ENCODE measurements at regions not wholly inside any gene's neighbourhood (a gene's known extent, or its start where the extent isn't known, plus 50 kb on each side); places are given as distances from the start of the nearest gene placed in this dataset.

DNA sequence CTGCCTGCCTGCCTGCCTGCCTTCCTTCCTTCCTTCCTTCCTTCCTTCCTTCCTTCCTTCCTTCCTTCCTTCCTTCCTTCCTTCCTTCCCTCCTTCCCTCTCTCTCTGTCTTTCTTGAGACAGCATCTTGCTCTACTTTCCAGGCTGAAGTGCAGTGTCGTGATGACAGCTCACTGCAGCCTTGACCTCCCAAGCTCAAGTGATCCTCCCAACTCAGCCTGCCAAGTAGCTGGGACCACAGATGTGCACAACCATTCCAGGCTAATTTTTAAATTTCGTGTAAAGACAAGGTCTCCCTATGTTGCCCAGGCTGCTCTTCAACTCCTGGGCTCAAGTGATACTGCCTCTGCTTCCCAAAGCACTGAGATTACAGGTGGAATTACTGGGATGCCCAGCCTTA is 328.2 kb upstream of the SORL1-AS1 start:
- TF ChIP-seq, protein P1, sequence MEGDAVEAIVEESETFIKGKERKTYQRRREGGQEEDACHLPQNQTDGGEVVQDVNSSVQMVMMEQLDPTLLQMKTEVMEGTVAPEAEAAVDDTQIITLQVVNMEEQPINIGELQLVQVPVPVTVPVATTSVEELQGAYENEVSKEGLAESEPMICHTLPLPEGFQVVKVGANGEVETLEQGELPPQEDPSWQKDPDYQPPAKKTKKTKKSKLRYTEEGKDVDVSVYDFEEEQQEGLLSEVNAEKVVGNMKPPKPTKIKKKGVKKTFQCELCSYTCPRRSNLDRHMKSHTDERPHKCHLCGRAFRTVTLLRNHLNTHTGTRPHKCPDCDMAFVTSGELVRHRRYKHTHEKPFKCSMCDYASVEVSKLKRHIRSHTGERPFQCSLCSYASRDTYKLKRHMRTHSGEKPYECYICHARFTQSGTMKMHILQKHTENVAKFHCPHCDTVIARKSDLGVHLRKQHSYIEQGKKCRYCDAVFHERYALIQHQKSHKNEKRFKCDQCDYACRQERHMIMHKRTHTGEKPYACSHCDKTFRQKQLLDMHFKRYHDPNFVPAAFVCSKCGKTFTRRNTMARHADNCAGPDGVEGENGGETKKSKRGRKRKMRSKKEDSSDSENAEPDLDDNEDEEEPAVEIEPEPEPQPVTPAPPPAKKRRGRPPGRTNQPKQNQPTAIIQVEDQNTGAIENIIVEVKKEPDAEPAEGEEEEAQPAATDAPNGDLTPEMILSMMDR (conservative IDR thresholded peaks at IDR 0.05) = no peak
- no peak for TF ChIP-seq ZFX (IDR thresholded peaks at IDR 0.05)
- no peak overlapping the region for H3K27ac ChIP-seq

DNA sequence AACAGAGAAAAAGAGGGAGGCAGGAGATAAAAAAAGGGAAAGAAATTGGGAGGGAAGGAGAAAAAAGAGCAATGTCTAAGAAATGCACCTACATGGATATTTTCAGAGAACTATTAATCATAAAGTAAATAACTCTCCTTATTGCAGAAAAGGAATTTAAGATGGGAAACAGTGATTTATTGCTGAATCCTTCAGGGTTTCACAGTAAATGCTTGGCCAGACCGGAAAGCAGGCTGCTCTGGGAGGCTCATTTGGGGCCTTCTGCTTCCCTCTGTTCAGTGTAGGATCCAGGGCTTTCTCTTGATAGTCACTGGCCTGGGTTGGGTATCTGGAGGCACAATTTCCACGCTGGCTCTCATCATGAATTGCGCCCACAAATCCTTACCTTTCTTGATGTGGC is 324.3 kb upstream of the SORL1-AS1 start:
- TF ChIP-seq, protein P1 (conservative IDR thresholded peaks at IDR 0.05) = no peak
- TF ChIP-seq ZFX (IDR thresholded peaks at IDR 0.05) = no peak
- H3K27ac ChIP-seq = no peak overlapping the region

DNA sequence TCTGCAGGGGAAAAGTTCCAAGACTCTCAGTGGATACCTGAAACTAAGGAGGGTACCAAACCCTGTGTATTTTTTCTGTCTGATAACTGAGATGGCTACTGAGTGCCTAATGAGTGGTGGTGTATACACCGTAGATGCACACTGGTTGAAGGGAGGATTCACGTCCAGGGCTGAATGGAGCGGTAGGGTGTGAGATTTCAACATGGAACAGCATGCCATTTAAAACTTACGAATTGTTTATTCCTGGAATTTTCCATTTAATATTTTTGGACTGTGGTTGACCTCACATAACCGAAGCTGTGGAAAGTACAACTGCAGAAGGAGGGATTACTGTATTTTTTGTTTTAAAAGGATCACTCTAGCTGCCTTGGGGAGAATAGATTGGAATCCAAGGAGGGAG is 322.5 kb upstream of the SORL1-AS1 start:
- TF ChIP-seq, protein P1 (conservative IDR thresholded peaks at IDR 0.05) = no peak
- TF ChIP-seq ZFX (IDR thresholded peaks at IDR 0.05) = no peak
- H3K27ac ChIP-seq = no peak overlapping the region

DNA sequence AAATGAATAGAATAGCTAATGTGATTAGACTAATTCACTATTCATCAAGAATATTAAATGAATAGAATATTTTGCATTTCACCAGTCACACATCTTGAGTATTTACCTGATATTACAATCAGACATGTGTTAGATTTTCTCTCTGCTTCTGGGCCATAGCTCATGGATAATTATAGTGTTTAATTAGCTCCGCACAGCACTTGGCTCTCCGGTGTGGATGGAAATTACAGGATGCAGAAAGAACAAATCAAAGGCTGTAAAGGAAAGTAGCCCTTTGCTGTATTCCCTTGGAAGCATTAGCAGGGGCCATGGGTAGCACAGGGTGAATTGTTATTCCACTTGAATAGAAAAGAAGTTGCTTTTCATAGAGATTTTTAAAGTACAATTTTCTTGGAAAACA is 320.3 kb upstream of the SORL1-AS1 start:
- no peak overlapping the region for H3K27ac ChIP-seq
- TF ChIP-seq, protein P1 (conservative IDR thresholded peaks at IDR 0.05) = no peak
- no peak for TF ChIP-seq ZFX (IDR thresholded peaks at IDR 0.05)

DNA sequence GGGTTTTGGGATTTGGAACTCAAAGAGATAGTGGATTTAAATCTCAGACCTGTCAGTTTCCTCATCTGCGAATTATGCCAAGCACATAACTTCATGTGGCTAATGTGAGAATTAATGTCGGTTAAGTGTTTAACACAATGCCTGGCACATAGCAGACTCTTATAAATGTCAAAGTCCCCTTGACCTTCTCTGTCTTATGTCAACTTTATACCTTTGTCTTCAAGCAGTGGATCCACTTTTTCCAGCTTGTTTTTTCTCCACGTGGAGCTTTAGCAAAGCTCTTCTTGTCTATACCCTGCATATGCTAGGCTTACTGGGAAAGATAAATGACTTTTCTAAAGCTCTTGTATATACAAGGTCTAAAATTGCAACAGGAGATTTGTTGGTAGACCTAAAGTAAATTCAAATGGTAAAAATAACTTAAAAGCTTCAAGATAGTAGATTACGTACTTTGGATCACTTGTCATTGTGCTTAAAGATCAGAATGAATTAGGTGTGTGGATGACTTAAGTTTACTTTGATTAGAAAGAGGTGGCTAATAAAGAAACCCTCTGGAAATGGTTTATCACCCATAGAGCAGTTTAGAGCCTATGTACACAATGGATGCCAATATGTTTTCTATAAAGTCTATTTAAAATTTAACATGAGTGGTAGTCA is 318.3 kb upstream of the SORL1-AS1 start:
- TF ChIP-seq, protein P1 (conservative IDR thresholded peaks at IDR 0.05) = no peak
- TF ChIP-seq ZFX (IDR thresholded peaks at IDR 0.05) = no peak
- H3K27ac ChIP-seq = no peak overlapping the region

DNA sequence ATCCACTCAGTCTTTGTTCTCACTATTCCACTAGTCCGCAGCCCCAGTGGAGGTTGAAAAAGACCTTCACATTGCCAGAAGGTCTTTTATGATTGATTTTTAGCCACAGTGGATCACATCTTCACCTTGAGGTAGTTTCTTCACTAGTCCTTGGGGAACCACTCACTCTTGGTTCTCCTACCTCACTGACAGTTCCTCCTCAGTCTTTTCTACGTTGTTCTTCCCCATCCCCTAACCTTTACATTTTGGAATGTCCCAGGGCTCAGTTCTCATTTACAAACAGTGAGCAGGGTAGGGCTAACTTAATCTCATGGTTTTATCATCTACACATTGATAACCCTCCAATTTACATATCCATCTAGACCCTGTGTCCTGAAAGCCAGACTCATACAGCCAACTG is 316.4 kb upstream of the SORL1-AS1 start:
- no peak for TF ChIP-seq ZFX (IDR thresholded peaks at IDR 0.05)
- TF ChIP-seq, protein P1 (conservative IDR thresholded peaks at IDR 0.05) = no peak
- no peak overlapping the region for H3K27ac ChIP-seq

DNA sequence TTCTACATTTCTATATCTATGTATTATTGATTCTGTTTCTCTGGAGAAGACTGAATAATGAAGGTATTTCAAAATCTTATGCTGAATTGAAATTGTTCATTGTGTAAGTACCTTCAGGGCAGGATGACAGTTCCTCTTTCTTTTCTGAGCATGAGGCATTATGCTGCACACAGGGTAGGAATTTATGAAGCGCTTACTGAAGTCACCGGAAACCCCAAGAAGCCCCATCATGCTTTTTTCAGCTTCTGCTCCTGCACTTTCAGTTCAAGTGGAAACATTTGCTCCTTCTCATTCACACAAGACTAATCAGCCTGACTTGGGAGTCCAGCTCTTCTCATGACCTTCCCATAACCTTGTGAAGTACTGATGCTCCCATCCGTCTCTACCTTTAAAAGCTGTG is 314.7 kb upstream of the SORL1-AS1 start:
- H3K27ac ChIP-seq = no peak overlapping the region
- TF ChIP-seq, protein P1 (conservative IDR thresholded peaks at IDR 0.05) = no peak
- TF ChIP-seq ZFX (IDR thresholded peaks at IDR 0.05) = no peak

Data from C4-2B (cell line).